Heart left ventricle (tissue), 13 donors: ENCODE measurements at regions not wholly inside any gene's neighbourhood (a gene's known extent, or its start where the extent isn't known, plus 50 kb on each side); places are given as distances from the start of the nearest gene placed in this dataset.

ENCODE experiments used
- CTCF ChIP-seq, 12 donors: fragments of 200-600 bp; sonication (generic) in 4 of 12; IDR thresholded peaks; one replicate each; pipeline versions ENCODE4 v1.5.0 to v1.8.0; 2018 to 2022; ENCODE audit warnings: antibody characterized with exemption in 12 of 12, mild to moderate bottlenecking in 5 of 12
- POLR2A ChIP-seq, 2 donors: fragments of 450-650 bp; IDR thresholded peaks; one replicate each; pipeline ENCODE4 v1.6.1; 2017; ENCODE audit warnings: antibody characterized with exemption in 2 of 2, mild to moderate bottlenecking in 2 of 2, moderate library complexity in 2 of 2
- donor health status: ischemic (EF 13 %, LVEDD 7.1; RV severe dilation, severe dysfunction).
- donor health status: DM: no; HTN: yes; CAD: no.
- donor health status: DM: no; HTN: no; CAD: no.
- donor health status: ischemic (EF 25% LVEDD 6.9; RV normal size, moderate dysfunction).
- donor health status: ischemic (EF 25% LVEDD 5.7; RV mildly dilated, moderate dysfunction).
- donor health status: ischemic (EF 35%, LVEDD 5.7; RV mildly dilated, moderate dysfunction).
- donor health status: nonischemic (EF 11% LVEDD 7.7; RV severe dilation, severe dysfunction).
- donor health status: DM: yes; HTN: yes; CAD: no.
- donor health status: PGD.
- donor health status: ischemic (EF 29% LVEDD 5.4; RV normal size, mild dysfunction).
- donor health status: nonischemic (EF 23%, LVEDD 6.1; RV moderate dilation, normal function).

- no peak for TF ChIP-seq CTCF (IDR thresholded peaks at IDR 0.05)
- TF ChIP-seq POLR2A (IDR thresholded peaks at IDR 0.05), result no peak
Observed at GRCh38 chr4:34271479-34272355, 1972.6 kb downstream of the ARAP2 start.
